Fibroblast of lung (primary cell): ENCODE measurements at regions not wholly inside any gene's neighbourhood (a gene's known extent, or its start where the extent isn't known, plus 50 kb on each side); places are given as distances from the start of the nearest gene placed in this dataset.

Experiments
- DNase-seq, 2 donors: peaks; one replicate each; pipeline versions ENCODE4 v3.0.0 to v3.0.0-alpha.2; 2010; ENCODE audit warnings: low read depth in 2 of 2
- H2AFZ ChIP-seq: 2 replicates; pipeline ENCODE4 v1.5.1; 2012; ENCODE audit warnings: low read length, control low read depth, inconsistent platforms
- H3K27ac ChIP-seq: 2 replicates; pipeline ENCODE4 v1.5.1; 2011; ENCODE audit warnings: low read length, control low read depth; ENCODE audit not compliant: insufficient read depth
- H3K27me3 ChIP-seq: 2 replicates; pipeline ENCODE4 v1.5.1; 2011; ENCODE audit warnings: mild to moderate bottlenecking, low read length; ENCODE audit not compliant: control insufficient read depth, insufficient read depth
- H3K36me3 ChIP-seq: 2 replicates; pipeline ENCODE4 v1.5.1; 2011; ENCODE audit warnings: low read length; ENCODE audit not compliant: control insufficient read depth, insufficient read depth
- H3K4me1 ChIP-seq: 2 replicates; pipeline ENCODE4 v1.5.1; 2011; ENCODE audit warnings: low read length; ENCODE audit not compliant: control insufficient read depth, insufficient read depth; ENCODE audit errors: extremely low read depth
- H3K4me2 ChIP-seq: 2 replicates; pipeline ENCODE4 v1.5.1; 2011; ENCODE audit warnings: low read length, control low read depth; ENCODE audit not compliant: insufficient read depth; ENCODE audit errors: extremely low read depth
- H3K4me3 ChIP-seq, 4 experiments: fragments of 200-600 bp in 1 of 4; sonication (generic) in 1 of 4; replicated peaks in 1 of 4; 2 replicates each; pipeline ENCODE4 v1.5.1; 2011 to 2016; ENCODE audit warnings: low read length in 4 of 4, low read depth in 3 of 4, mild to moderate bottlenecking in 3 of 4, control low read depth in 2 of 4, inconsistent platforms in 1 of 4, mixed read lengths in 1 of 4; ENCODE audit not compliant: insufficient read depth in 1 of 4; ENCODE audit errors: control extremely low read depth in 1 of 4
- H3K79me2 ChIP-seq: 2 replicates; pipeline ENCODE4 v1.5.1; 2012; ENCODE audit warnings: mild to moderate bottlenecking, low read length, inconsistent platforms; ENCODE audit not compliant: control insufficient read depth, insufficient read depth
- H3K9ac ChIP-seq: 2 replicates; pipeline ENCODE4 v1.5.1; 2011; ENCODE audit warnings: mild to moderate bottlenecking, low read length, control low read depth; ENCODE audit not compliant: insufficient read depth
- H3K9me3 ChIP-seq: 2 replicates; pipeline ENCODE4 v1.5.1; 2012; ENCODE audit warnings: low read depth, low read length; ENCODE audit not compliant: control insufficient read depth, insufficient read depth
- H4K20me1 ChIP-seq: 2 replicates; pipeline ENCODE4 v1.5.1; 2011; ENCODE audit warnings: low read length; ENCODE audit not compliant: control insufficient read depth, insufficient read depth; ENCODE audit errors: extremely low read depth
- CTCF ChIP-seq, 2 donors: IDR thresholded peaks in 1 of 2; conservative IDR thresholded peaks in 1 of 2; 1 replicate in 1 of 2; 2 replicates in 1 of 2; pipeline ENCODE4 v1.5.1; 2011 to 2012; ENCODE audit warnings: low read length in 2 of 2, control low read depth in 1 of 2, inconsistent platforms in 1 of 2, low read depth in 1 of 2, mild to moderate bottlenecking in 1 of 2
- EZH2 ChIP-seq: IDR thresholded peaks from 2 replicates; pipeline ENCODE4 v1.5.1; 2012; ENCODE audit warnings: low read length, control low read depth, mild to moderate bottlenecking; ENCODE audit errors: missing control alignments

DNA sequence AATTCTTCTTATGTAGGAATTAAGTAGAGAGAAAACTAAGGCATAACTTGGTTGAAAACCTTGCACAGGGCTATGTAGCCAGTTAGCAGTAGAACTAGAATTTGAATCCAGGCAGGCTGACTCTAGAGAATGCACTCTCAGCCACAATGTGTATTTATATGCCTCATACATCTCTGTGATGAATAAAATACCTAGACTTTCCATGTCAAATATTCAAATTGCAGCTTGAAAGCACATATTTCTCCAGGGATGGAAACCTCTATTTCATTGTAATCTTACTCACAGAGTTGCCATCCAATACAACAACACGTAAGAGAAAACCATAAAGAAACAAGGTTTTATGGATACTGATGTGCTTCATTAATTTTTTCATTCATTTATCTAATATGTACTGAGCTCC, 256.0 kb upstream of the FLRT2 start:
- H2AFZ ChIP-seq = no peak overlapping the region
- H3K4me3 ChIP-seq = no peak overlapping the region
- H3K9me3 ChIP-seq = no peaks in the 10 kb centered on the region
- H3K27me3 ChIP-seq = no peaks in the 10 kb centered on the region
- DNase-seq = no peak
- H3K79me2 ChIP-seq = no peaks in the 10 kb centered on the region
- H3K27ac ChIP-seq = no peak overlapping the region
- H3K4me1 ChIP-seq = no peaks in the 10 kb centered on the region
- no peaks in the 10 kb centered on the region for H3K36me3 ChIP-seq
- H3K4me2 ChIP-seq = no peak overlapping the region
- TF ChIP-seq EZH2 (no peak), CTCF (conservative IDR thresholded peaks at IDR 0.05 in 1 of 2, IDR thresholded peaks at IDR 0.05 in 1 of 2; ENCODE audit: low read depth in 1 of 2, low read length in 2 of 2) (no peak)
- no peak overlapping the region for H3K9ac ChIP-seq
- no peaks in the 10 kb centered on the region for H4K20me1 ChIP-seq

- no peaks in the 10 kb centered on the region for H3K4me1 ChIP-seq
- no peak for DNase-seq
These were observed 253.6 kb upstream of the FLRT2 start for GRCh38 chr14:85276161-85276978.

GRCh38 chr14:85276979-85277228, 253.0 kb upstream of the FLRT2 start:
- no peaks in the 10 kb centered on the region for H3K27me3 ChIP-seq
- H3K4me1 ChIP-seq = no peaks in the 10 kb centered on the region
- H3K4me2 ChIP-seq = no peak overlapping the region
- no peak overlapping the region for H2AFZ ChIP-seq
- no peak overlapping the region for H3K9ac ChIP-seq
- H3K9me3 ChIP-seq = no peaks in the 10 kb centered on the region
- no peaks in the 10 kb centered on the region for H3K79me2 ChIP-seq
- H3K4me3 ChIP-seq = no peak overlapping the region
- no peak for TF ChIP-seq EZH2
- no peak for TF ChIP-seq CTCF (conservative IDR thresholded peaks at IDR 0.05 in 1 of 2, IDR thresholded peaks at IDR 0.05 in 1 of 2; ENCODE audit: low read depth in 1 of 2, low read length in 2 of 2)
- H3K27ac ChIP-seq = no peak overlapping the region
- DNase-seq = no peak
- H4K20me1 ChIP-seq = no peaks in the 10 kb centered on the region
- H3K36me3 ChIP-seq = no peaks in the 10 kb centered on the region

More at GRCh38 chr14:85276161-85276978, 253.6 kb upstream of the FLRT2 start:
- H3K27ac ChIP-seq = no peak overlapping the region
- no peak overlapping the region for H3K9ac ChIP-seq
- H3K79me2 ChIP-seq = no peaks in the 10 kb centered on the region
- H2AFZ ChIP-seq = no peak overlapping the region
- no peaks in the 10 kb centered on the region for H4K20me1 ChIP-seq
- H3K4me3 ChIP-seq = no peak overlapping the region
- no peaks in the 10 kb centered on the region for H3K36me3 ChIP-seq
- H3K4me2 ChIP-seq = no peak overlapping the region
- H3K27me3 ChIP-seq = no peaks in the 10 kb centered on the region
- TF ChIP-seq EZH2 (no peak), CTCF (conservative IDR thresholded peaks at IDR 0.05 in 1 of 2, IDR thresholded peaks at IDR 0.05 in 1 of 2; ENCODE audit: low read depth in 1 of 2, low read length in 2 of 2) (no peak)
- H3K9me3 ChIP-seq = no peaks in the 10 kb centered on the region
